Left ventricle myocardium inferior (tissue), 1 donor: ENCODE measurements at regions not wholly inside any gene's neighbourhood (a gene's known extent, or its start where the extent isn't known, plus 50 kb on each side); places are given as distances from the start of the nearest gene placed in this dataset.

Source experiments
- DNase-seq: peaks from one replicate; pipeline ENCODE4 v3.0.0-alpha.2; 2020
- H3K27ac ChIP-seq: fragments of 200-600 bp; replicated peaks from 2 replicates; pipeline ENCODE4 v1.8.0; 2021
- H3K27me3 ChIP-seq: fragments of 200-600 bp; 2 replicates; pipeline ENCODE4 v1.8.0; 2021; ENCODE audit warnings: low read depth
- H3K36me3 ChIP-seq: fragments of 200-600 bp; 2 replicates; pipeline ENCODE4 v1.8.0; 2021
- H3K4me1 ChIP-seq: fragments of 200-600 bp; 2 replicates; pipeline ENCODE4 v1.8.0; 2021
- H3K4me3 ChIP-seq: fragments of 200-600 bp; 2 replicates; pipeline ENCODE4 v1.8.0; 2021; ENCODE audit warnings: mild to moderate bottlenecking, moderate library complexity
- H3K9me3 ChIP-seq: fragments of 200-600 bp; replicated peaks from 2 replicates; pipeline ENCODE4 v1.8.0; 2021
- CTCF ChIP-seq: fragments of 200-600 bp; IDR thresholded peaks from 2 replicates; pipeline ENCODE4 v1.8.0; 2021; ENCODE audit warnings: antibody characterized with exemption, mild to moderate bottlenecking, borderline replicate concordance
- intact Hi-C: fragments of 100-400 bp; cut with micrococcal nuclease; formaldehyde crosslinking; loops from one replicate; pipeline ENCODE4 v1.11.0; 2022
- donor health status: DM: no; HTN: yes; CAD: no; lungs with severe emphysema.

DNA sequence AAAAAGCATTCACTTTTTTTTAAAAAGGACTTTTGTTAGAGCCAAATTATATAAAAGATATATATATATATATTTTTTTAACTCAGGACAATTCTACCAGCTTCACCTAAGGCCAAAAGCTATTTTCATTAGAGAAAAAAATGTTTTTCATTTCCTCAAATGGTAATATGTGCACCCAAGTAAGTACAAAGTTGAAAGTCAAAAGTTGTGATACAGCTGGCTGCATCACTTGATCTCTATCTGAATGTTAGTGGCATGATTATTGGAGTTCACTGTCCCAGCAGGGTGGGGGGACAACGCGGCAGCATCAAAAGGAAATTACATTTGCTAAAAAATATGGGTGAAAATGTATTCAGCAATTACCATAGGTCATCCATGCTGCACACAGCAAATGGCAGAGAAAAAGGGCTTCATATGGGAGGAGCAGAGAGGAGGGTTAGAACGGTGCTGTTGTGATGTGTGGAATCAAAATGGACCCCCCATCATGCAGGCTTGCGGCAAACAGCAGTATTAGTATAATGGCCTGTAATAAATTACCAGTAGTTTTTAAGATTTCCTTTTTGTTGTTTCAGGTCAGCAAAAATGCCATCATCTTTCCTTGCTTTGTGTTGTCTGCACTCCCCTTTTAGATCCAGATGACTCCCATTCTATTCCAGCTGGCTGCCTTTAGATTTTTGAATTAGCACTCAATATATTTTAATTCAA, 253.7 kb downstream of the MAT2B start:
- H3K27me3 ChIP-seq = no peaks in the 10 kb centered on the region
- DNase-seq = no peak
- TF ChIP-seq CTCF = no peak

GRCh38 chr5:163760498-163760897, 255.1 kb downstream of the MAT2B start:
- Histone ChIP-seq H3K4me1 (no peaks in the 10 kb centered on the region), H3K27ac (no peak overlapping the region), H3K9me3 (peaks cover 3% of the 10 kb centered on the region), H3K27me3 (no peaks in the 10 kb centered on the region), H3K4me3 (no peak overlapping the region), H3K36me3 (no peaks in the 10 kb centered on the region)
- intact Hi-C loops = no loop called here
- no peak for TF ChIP-seq CTCF
- DNase-seq = no peak

More for the DNA sequence above, 253.7 kb downstream of the MAT2B start:
- Histone ChIP-seq H3K4me3 (no peak overlapping the region), H3K27ac (no peak overlapping the region), H3K9me3 (peaks cover 3% of the 10 kb centered on the region), H3K4me1 (no peaks in the 10 kb centered on the region), H3K36me3 (no peaks in the 10 kb centered on the region)
- intact Hi-C loops = no loop called here

DNA sequence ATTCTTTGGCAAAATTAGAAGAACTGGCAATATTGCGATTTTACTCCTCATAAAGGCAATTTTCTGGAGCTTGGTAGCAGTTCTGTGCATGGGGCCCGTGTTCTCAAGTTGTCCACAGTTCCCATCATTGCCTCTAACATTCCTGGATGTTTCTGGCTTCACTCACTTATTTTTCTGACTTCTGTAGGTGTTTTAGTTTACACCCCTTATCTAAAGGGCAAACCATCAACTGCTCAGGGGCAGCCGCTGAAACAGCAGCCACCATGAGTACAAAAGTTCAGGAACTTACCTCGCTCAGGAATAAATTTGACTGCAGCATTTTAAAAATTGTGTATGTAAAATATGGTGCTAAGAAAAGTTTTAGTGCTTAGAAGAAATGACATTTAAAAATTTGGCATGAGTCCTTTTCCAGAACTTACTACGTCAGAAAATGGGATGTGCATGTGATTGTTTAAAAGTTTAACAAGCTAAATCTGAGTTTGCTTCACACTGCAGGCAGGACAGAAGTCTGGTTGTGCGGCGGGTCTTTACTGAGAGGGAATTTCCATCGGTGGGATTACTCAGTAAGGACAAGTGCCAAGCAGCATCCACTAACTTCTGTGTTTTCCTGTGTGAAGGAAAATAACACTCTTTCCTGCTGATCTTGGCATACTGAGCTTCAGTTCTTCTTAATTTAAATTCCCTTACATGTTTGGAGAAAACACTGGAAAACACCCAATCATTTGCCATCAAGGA, 261.7 kb downstream of the MAT2B start:
- TF ChIP-seq CTCF = no peak
- Histone ChIP-seq H3K4me3 (no peak overlapping the region), H3K27ac (no peak overlapping the region), H3K9me3 (no peaks in the 10 kb centered on the region), H3K36me3 (no peaks in the 10 kb centered on the region), H3K4me1 (no peaks in the 10 kb centered on the region), H3K27me3 (no peaks in the 10 kb centered on the region)
- DNase-seq = no peak
- intact Hi-C loops = no loop called here

DNA sequence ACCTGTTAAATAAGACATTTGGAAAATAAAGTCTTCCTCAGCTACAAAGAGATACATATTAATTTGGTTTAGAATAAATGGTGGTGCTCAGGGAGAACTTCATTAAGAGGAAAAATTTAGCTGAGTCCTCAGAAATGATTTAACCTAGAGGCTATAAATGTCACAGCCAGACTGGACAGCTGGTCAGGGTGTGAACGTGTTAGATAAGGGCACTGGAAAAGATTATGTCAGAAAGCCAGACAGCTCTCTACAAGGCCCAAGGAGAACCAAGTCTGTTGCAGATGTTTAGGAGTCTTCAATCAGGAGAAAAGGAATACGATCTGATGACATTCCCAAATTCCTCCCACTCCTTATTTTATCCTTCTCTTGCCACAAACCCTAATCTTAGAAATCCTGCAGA, 265.2 kb downstream of the MAT2B start:
- H3K4me3 ChIP-seq = no peak overlapping the region
- no peak for TF ChIP-seq CTCF
- no peaks in the 10 kb centered on the region for H3K27me3 ChIP-seq
- no peak overlapping the region for H3K27ac ChIP-seq
- DNase-seq = no peak
- no peaks in the 10 kb centered on the region for H3K36me3 ChIP-seq
- no peaks in the 10 kb centered on the region for H3K4me1 ChIP-seq
- no peaks in the 10 kb centered on the region for H3K9me3 ChIP-seq
- intact Hi-C loops = no loop called here

DNA sequence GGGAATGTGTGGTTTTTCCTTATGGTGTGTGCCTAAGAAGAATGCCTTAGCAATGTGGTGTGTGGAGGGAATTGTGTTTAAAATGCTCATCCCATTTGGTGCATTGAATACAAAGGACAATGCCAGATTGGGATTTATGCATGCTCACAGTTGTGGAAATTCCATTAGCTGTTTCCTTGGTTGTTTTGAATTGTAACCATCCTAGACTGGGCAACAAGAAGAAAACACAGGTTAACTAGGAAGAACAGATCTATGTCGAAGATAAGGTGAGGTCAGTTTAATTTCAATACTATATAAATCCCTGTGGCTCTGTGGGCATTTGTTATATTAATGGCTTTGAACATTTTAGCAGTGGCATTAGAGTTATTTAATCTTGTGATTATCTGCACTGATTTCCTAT, 266.8 kb downstream of the MAT2B start:
- no peak overlapping the region for H3K27ac ChIP-seq
- no peaks in the 10 kb centered on the region for H3K27me3 ChIP-seq
- no peaks in the 10 kb centered on the region for H3K9me3 ChIP-seq
- H3K4me3 ChIP-seq = no peak overlapping the region
- intact Hi-C loops = no loop called here
- no peak for DNase-seq
- no peaks in the 10 kb centered on the region for H3K4me1 ChIP-seq
- TF ChIP-seq CTCF = no peak
- H3K36me3 ChIP-seq = no peaks in the 10 kb centered on the region
